ENCODE measurements at regions not wholly inside any gene's neighbourhood (a gene's known extent, or its start where the extent isn't known, plus 50 kb on each side); places are given as distances from the start of the nearest gene placed in this dataset.

DNA sequence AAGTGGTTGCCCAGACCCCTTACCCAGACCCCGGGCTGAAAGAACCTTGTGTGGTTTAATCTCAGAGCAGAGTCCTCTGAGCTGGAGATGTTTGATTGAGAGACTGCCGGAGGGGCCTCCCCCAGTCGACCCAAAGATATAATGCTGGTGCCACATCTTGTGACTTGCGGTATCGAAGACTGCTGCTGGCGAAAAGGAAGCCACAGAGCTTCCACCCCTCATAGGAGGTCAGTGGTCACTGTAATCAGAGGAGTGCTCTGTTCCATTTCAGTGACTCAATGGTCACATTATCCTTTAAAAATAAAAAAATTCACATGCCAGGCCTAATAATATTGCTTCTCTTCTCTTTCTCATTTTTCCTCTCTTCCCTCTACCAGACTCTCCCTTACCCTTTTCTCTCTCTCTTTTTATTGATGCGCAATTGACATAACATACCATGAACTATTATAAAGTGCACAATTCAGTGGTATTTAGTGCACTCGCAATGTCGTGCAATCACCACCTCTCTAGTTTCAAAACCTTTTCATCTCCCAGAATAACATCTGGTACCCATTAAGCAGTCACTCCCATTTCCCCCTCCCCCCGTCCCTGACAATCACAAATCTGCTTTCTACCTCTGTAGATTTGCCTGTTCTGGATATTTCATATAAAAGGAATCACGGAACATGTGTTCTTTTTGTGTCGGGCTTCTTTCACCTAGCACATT lies 52.6 kb upstream of the LYST start:
- no peak overlapping the region for H3K4me3 ChIP-seq
- H3K9me3 ChIP-seq = no peaks in the 10 kb centered on the region
- no peak overlapping the region for H3K27ac ChIP-seq
- intact Hi-C loops (cut with DNase I) = no loop called here
- H3K36me3 ChIP-seq = no peaks in the 10 kb centered on the region
- no peak for TF ChIP-seq CTCF (IDR thresholded peaks at IDR 0.05)
- DNase-seq (no peak), ATAC-seq (peak in 1 of 4 donors; percentile 63), FAIRE-seq (no peak)
- WGBS, 2 donors = 78 to 87% methylated on average over 12 of the region's 12 CpGs
- H3K4me1 ChIP-seq = no peaks in the 10 kb centered on the region
- no peaks in the 10 kb centered on the region for H3K27me3 ChIP-seq

GRCh38 chr1:235918465-235918864 lies 51.8 kb upstream of the LYST start:
- Histone ChIP-seq H3K27me3 (no peaks in the 10 kb centered on the region), H3K36me3 (no peaks in the 10 kb centered on the region), H3K27ac (no peak overlapping the region), H3K4me1 (no peaks in the 10 kb centered on the region), H3K9me3 (no peaks in the 10 kb centered on the region), H3K4me3 (no peak overlapping the region)
- FAIRE-seq (no peak), ATAC-seq (no peak), DNase-seq (no peak)
- no peak for TF ChIP-seq CTCF (IDR thresholded peaks at IDR 0.05)
- intact Hi-C loops (cut with DNase I) = no loop called here
- 76 to 78% methylated on average over 5 of the region's 5 CpGs for WGBS, 2 donors

GRCh38 chr1:235918032-235918431 lies 51.3 kb upstream of the LYST start:
- Histone ChIP-seq H3K4me1 (no peaks in the 10 kb centered on the region), H3K27me3 (no peaks in the 10 kb centered on the region), H3K36me3 (no peaks in the 10 kb centered on the region), H3K27ac (peak overlapping the region in 2 of 4 donors; percentile 21 to 23), H3K9me3 (no peaks in the 10 kb centered on the region), H3K4me3 (no peak overlapping the region)
- no peak for ATAC-seq
- TF ChIP-seq CTCF (IDR thresholded peaks at IDR 0.05) = no peak
- FAIRE-seq = no peak
- WGBS, 2 donors = 79 to 83% methylated on average over 13 of the region's 13 CpGs
- no peak for DNase-seq
- intact Hi-C loops (cut with DNase I) = no loop called here

DNA sequence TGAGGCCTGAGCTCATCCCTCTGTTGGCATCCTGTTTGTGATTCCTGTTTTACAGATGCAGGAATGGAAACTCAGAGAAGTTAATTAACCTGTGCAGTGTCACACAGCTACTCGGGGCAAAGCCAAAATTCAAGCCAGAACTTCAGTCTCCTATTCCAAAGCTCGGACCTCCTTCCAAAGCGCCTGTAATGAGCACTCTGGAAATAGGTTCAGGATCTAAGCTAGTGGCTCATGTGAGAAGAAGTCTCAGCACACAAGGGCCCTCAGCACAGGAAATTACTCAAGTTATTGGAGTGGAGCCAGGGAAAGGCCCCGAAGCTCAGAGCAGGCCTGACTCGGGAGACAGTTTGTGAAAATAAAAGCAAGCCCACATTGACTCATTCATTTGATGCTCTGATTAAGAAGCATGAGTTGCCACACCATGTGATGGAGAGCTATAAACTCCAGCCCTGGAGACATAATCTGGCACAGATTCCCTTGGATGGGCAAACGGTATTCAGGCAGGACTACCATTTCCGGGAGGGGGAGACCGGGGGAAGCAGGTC lies 50.6 kb upstream of the LYST start:
- Histone ChIP-seq H3K27me3 (no peaks in the 10 kb centered on the region), H3K27ac (peak overlapping the region in 2 of 4 donors; percentile 21 to 23), H3K9me3 (no peaks in the 10 kb centered on the region), H3K4me3 (no peak overlapping the region), H3K4me1 (no peaks in the 10 kb centered on the region), H3K36me3 (no peaks in the 10 kb centered on the region)
- ATAC-seq (peak in 3 of 4 donors; percentile 74 to 89 (median 88)), FAIRE-seq (no peak), DNase-seq (peak in 3 of 6 donors; percentile 11 to 61 (median 32))
- WGBS, 2 donors = 50 to 55% methylated on average over 8 of the region's 8 CpGs
- TF ChIP-seq CTCF (IDR thresholded peaks at IDR 0.05) = no peak
- intact Hi-C loops (cut with DNase I) = no loop called here
